Natural killer cell treated with Interleukin-12 subunit alpha and Interleukin-12 subunit beta and Interleukin-15 and Interleukin-18, amount 100 ng/mL, for 72 hours (primary cell): ENCODE measurements at regions not wholly inside any gene's neighbourhood (a gene's known extent, or its start where the extent isn't known, plus 50 kb on each side); places are given as distances from the start of the nearest gene placed in this dataset.
"Not testable (repeated sequence)": the region's sequence is repeated elsewhere in the genome, so short reads cannot be mapped to it uniquely, and the experiment has no call there.

Experiments
- ATAC-seq, 2 donors: fragments of 150-1000 bp; cut with Tn5 transposase in 1 of 2; sonication (Bioruptor Pico), chemical (Tn5 transposase) in 1 of 2; 2 replicates each; pipeline ENCODE4 v1.10.0; 2021
- DNase-seq: peaks from one replicate; pipeline ENCODE4 v3.0.0; 2022; ENCODE audit warnings: low spot score
- H3K27ac Mint-ChIP-seq, 2 donors: 1 replicate in 1 of 2; 2 replicates in 1 of 2; pipeline ENCODE4 v1.8.0; 2022; ENCODE audit warnings: mixed read lengths in 2 of 2, mild to moderate bottlenecking in 1 of 2, moderate library complexity in 1 of 2
- H3K27me3 Mint-ChIP-seq, 2 donors: 1 replicate in 1 of 2; 2 replicates in 1 of 2; pipeline ENCODE4 v1.8.0; 2022; ENCODE audit warnings: mixed read lengths in 2 of 2
- H3K36me3 Mint-ChIP-seq: one replicate; pipeline ENCODE4 v1.8.0; 2022; ENCODE audit warnings: mixed read lengths
- H3K4me1 Mint-ChIP-seq, 2 donors: 1 replicate in 1 of 2; 2 replicates in 1 of 2; pipeline ENCODE4 v1.8.0; 2022; ENCODE audit warnings: low read depth in 2 of 2, mixed read lengths in 2 of 2, mild to moderate bottlenecking in 1 of 2
- H3K4me3 Mint-ChIP-seq: one replicate; pipeline ENCODE4 v1.8.0; 2022; ENCODE audit warnings: mixed read lengths
- H3K9me3 Mint-ChIP-seq: 2 replicates; pipeline ENCODE4 v1.8.0; 2022; ENCODE audit warnings: mixed read lengths

GRCh38 chrX:1906028-1906427 lies 291.2 kb downstream of the ASMT start:
- H3K4me1 Mint-ChIP-seq, result no peaks in the 10 kb centered on the region
- H3K36me3 Mint-ChIP-seq, result no peaks in the 10 kb centered on the region
- no peak overlapping the region for H3K4me3 Mint-ChIP-seq
- DNase-seq (no peak), ATAC-seq (no peak)
- no peak overlapping the region for H3K27ac Mint-ChIP-seq
- H3K27me3 Mint-ChIP-seq, result peaks cover 0 to 9% of the 10 kb centered on the region in 2 donors
- H3K9me3 Mint-ChIP-seq, result no peaks in the 10 kb centered on the region

- not testable (repeated sequence) for DNase-seq, H3K4me3 Mint-ChIP-seq, H3K4me1 Mint-ChIP-seq, H3K27ac Mint-ChIP-seq, ATAC-seq, H3K9me3 Mint-ChIP-seq, H3K36me3 Mint-ChIP-seq
- H3K27me3 Mint-ChIP-seq, result peaks cover 11% of the 10 kb centered on the region in 2 donors
Observed at GRCh38 chrX:1908996-1909395, 294.1 kb downstream of the ASMT start.

GRCh38 chrX:1909419-1910206 lies 294.8 kb downstream of the ASMT start:
- Mint-ChIP-seq H3K9me3 (no peaks in the 10 kb centered on the region), H3K27me3 (peaks cover 11% of the 10 kb centered on the region in 2 donors), H3K4me3 (no peak overlapping the region), H3K4me1 (no peaks in the 10 kb centered on the region), H3K27ac (no peak overlapping the region), H3K36me3 (no peaks in the 10 kb centered on the region)
- DNase-seq, result no peak
- no peak for ATAC-seq

- Mint-ChIP-seq H3K36me3 (no peaks in the 10 kb centered on the region), H3K4me1 (no peaks in the 10 kb centered on the region), H3K9me3 (no peaks in the 10 kb centered on the region), H3K27ac (peak overlapping the region in 1 of 2 donors; percentile 1), H3K4me3 (no peak overlapping the region), H3K27me3 (peaks cover 11% of the 10 kb centered on the region in 2 donors)
- DNase-seq (no peak), ATAC-seq (no peak)
Observed at GRCh38 chrX:1910207-1910470, 295.3 kb downstream of the ASMT start.

- Mint-ChIP-seq H3K9me3 (no peaks in the 10 kb centered on the region), H3K27me3 (peaks cover 11% of the 10 kb centered on the region in 2 donors), H3K27ac (no peak overlapping the region)
Observed at GRCh38 chrX:1911401-1912128, 296.7 kb downstream of the ASMT start.

GRCh38 chrX:1912193-1912592 lies 297.3 kb downstream of the ASMT start:
- ATAC-seq, result no peak
- Mint-ChIP-seq H3K36me3 (no peaks in the 10 kb centered on the region), H3K27me3 (peaks cover 11% of the 10 kb centered on the region in 2 donors), H3K4me3 (no peak overlapping the region), H3K9me3 (no peaks in the 10 kb centered on the region), H3K27ac (no peak overlapping the region), H3K4me1 (no peaks in the 10 kb centered on the region)
- DNase-seq, result no peak

More at GRCh38 chrX:1911401-1912128, 296.7 kb downstream of the ASMT start:
- Mint-ChIP-seq H3K4me1 (no peaks in the 10 kb centered on the region), H3K36me3 (no peaks in the 10 kb centered on the region), H3K4me3 (no peak overlapping the region)
- DNase-seq, result no peak
- ATAC-seq, result no peak

GRCh38 chrX:1914606-1915365 lies 299.9 kb downstream of the ASMT start:
- no peak overlapping the region for H3K27ac Mint-ChIP-seq
- H3K36me3 Mint-ChIP-seq, result no peaks in the 10 kb centered on the region
- no peaks in the 10 kb centered on the region for H3K9me3 Mint-ChIP-seq
- DNase-seq (no peak), ATAC-seq (no peak)
- H3K4me1 Mint-ChIP-seq, result no peaks in the 10 kb centered on the region
- peaks cover 11% of the 10 kb centered on the region in 2 donors for H3K27me3 Mint-ChIP-seq
- no peak overlapping the region for H3K4me3 Mint-ChIP-seq

- Mint-ChIP-seq H3K4me1 (no peaks in the 10 kb centered on the region), H3K4me3 (no peak overlapping the region), H3K27ac (no peak overlapping the region), H3K27me3 (no peaks in the 10 kb centered on the region), H3K9me3 (no peaks in the 10 kb centered on the region), H3K36me3 (no peaks in the 10 kb centered on the region)
- ATAC-seq (no peak), DNase-seq (no peak)
Observed at GRCh38 chrX:1918780-1919179, 303.9 kb downstream of the ASMT start.

GRCh38 chrX:1925053-1925481 lies 310.2 kb downstream of the ASMT start:
- peaks cover 0 to 6% of the 10 kb centered on the region in 2 donors for H3K27me3 Mint-ChIP-seq
- no peak for ATAC-seq
- DNase-seq, result no peak
- H3K27ac Mint-ChIP-seq, result no peak overlapping the region
- H3K4me1 Mint-ChIP-seq, result peaks cover 0 to 5% of the 10 kb centered on the region in 2 donors
- H3K36me3 Mint-ChIP-seq, result no peaks in the 10 kb centered on the region
- H3K9me3 Mint-ChIP-seq, result no peaks in the 10 kb centered on the region
- H3K4me3 Mint-ChIP-seq, result no peak overlapping the region

GRCh38 chrX:1928805-1929204 lies 313.9 kb downstream of the ASMT start:
- Mint-ChIP-seq H3K27me3 (peaks cover 0 to 9% of the 10 kb centered on the region in 2 donors), H3K4me3 (no peak overlapping the region), H3K4me1 (peaks cover 0 to 5% of the 10 kb centered on the region in 2 donors), H3K36me3 (no peaks in the 10 kb centered on the region), H3K27ac (no peak overlapping the region), H3K9me3 (no peaks in the 10 kb centered on the region)
- ATAC-seq (no peak), DNase-seq (no peak)

GRCh38 chrX:1932231-1932630 lies 317.4 kb downstream of the ASMT start:
- DNase-seq (no peak), ATAC-seq (no peak)
- Mint-ChIP-seq H3K9me3 (no peaks in the 10 kb centered on the region), H3K27ac (no peak overlapping the region), H3K4me1 (no peaks in the 10 kb centered on the region), H3K27me3 (peaks cover 3 to 9% of the 10 kb centered on the region in 2 donors), H3K4me3 (no peak overlapping the region), H3K36me3 (no peaks in the 10 kb centered on the region)

GRCh38 chrX:1933964-1934363 lies 319.1 kb downstream of the ASMT start:
- peaks cover 4% of the 10 kb centered on the region for H3K9me3 Mint-ChIP-seq
- no peak for ATAC-seq
- DNase-seq, result no peak

GRCh38 chrX:1935805-1936204 lies 320.9 kb downstream of the ASMT start:
- DNase-seq (no peak), ATAC-seq (no peak)
- Mint-ChIP-seq H3K36me3 (no peaks in the 10 kb centered on the region), H3K27me3 (peaks cover 3 to 9% of the 10 kb centered on the region in 2 donors), H3K4me1 (peaks cover 5 to 14% of the 10 kb centered on the region in 2 donors), H3K9me3 (peaks cover 5% of the 10 kb centered on the region), H3K4me3 (no peak overlapping the region), H3K27ac (no peak overlapping the region)

More at GRCh38 chrX:1933964-1934363, 319.1 kb downstream of the ASMT start:
- Mint-ChIP-seq H3K4me1 (peaks cover 5 to 13% of the 10 kb centered on the region in 2 donors), H3K27me3 (peaks cover 3 to 9% of the 10 kb centered on the region in 2 donors), H3K4me3 (no peak overlapping the region), H3K36me3 (no peaks in the 10 kb centered on the region), H3K27ac (no peak overlapping the region)

- no peaks in the 10 kb centered on the region for H3K36me3 Mint-ChIP-seq
- H3K4me1 Mint-ChIP-seq, result peaks cover 5 to 14% of the 10 kb centered on the region in 2 donors
- peaks cover 5% of the 10 kb centered on the region for H3K9me3 Mint-ChIP-seq
- DNase-seq, result no peak
- H3K4me3 Mint-ChIP-seq, result no peak overlapping the region
- no peak overlapping the region for H3K27ac Mint-ChIP-seq
- no peak for ATAC-seq
- peaks cover 0 to 9% of the 10 kb centered on the region in 2 donors for H3K27me3 Mint-ChIP-seq
Observed at GRCh38 chrX:1938190-1938589, 323.3 kb downstream of the ASMT start.
